DOHH2 (cell line): ENCODE measurements at regions not wholly inside any gene's neighbourhood (a gene's known extent, or its start where the extent isn't known, plus 50 kb on each side); places are given as distances from the start of the nearest gene placed in this dataset.

Experiments
- H3F3A ChIP-seq: fragments of 200-600 bp; sonication (generic), shearing (Covaris generic); 2 replicates; pipeline ENCODE4 v1.6.0; 2016; ENCODE audit warnings: antibody characterized with exemption, mild to moderate bottlenecking; ENCODE audit not compliant: control insufficient read depth, insufficient read depth
- H3K27ac ChIP-seq: fragments of 200-600 bp; sonication (generic); 2 replicates; pipeline ENCODE4 v1.5.1; 2014; ENCODE audit warnings: low read depth, mild to moderate bottlenecking, low read length, moderate library complexity
- H3K27me3 ChIP-seq: fragments of 200-600 bp; sonication (generic); 2 replicates; pipeline ENCODE4 v1.6.1; 2014; ENCODE audit warnings: mild to moderate bottlenecking, low read length, mixed read lengths; ENCODE audit not compliant: control insufficient read depth
- H3K36me3 ChIP-seq: fragments of 200-600 bp; sonication (generic); 2 replicates; pipeline ENCODE4 v1.6.1; 2014; ENCODE audit warnings: mild to moderate bottlenecking, low read length, moderate library complexity, mixed read lengths; ENCODE audit not compliant: control insufficient read depth
- H3K4me1 ChIP-seq: fragments of 200-600 bp; sonication (generic); 2 replicates; pipeline ENCODE4 v1.6.1; 2014; ENCODE audit warnings: mild to moderate bottlenecking, low read length, mixed read lengths; ENCODE audit not compliant: control insufficient read depth
- H3K4me2 ChIP-seq: fragments of 200-600 bp; sonication (generic); 2 replicates; pipeline ENCODE4 v1.6.0; 2014; ENCODE audit warnings: mild to moderate bottlenecking, low read length, moderate library complexity
- H3K4me3 ChIP-seq: fragments of 200-600 bp; sonication (generic); 2 replicates; pipeline ENCODE4 v1.5.1; 2014; ENCODE audit warnings: mild to moderate bottlenecking, low read length, mixed read lengths
- H3K79me2 ChIP-seq: fragments of 200-600 bp; sonication (generic); 2 replicates; pipeline ENCODE4 v1.6.1; 2014; ENCODE audit warnings: mild to moderate bottlenecking, low read length, mixed read lengths; ENCODE audit not compliant: control insufficient read depth
- H3K9me2 ChIP-seq: fragments of 200-600 bp; sonication (generic); replicated peaks from 2 replicates; pipeline ENCODE4 v1.6.1; 2014; ENCODE audit warnings: mild to moderate bottlenecking, low read length, mixed read lengths; ENCODE audit not compliant: control insufficient read depth
- H3K9me3 ChIP-seq: fragments of 200-600 bp; sonication (generic); 2 replicates; pipeline ENCODE4 v1.6.1; 2014; ENCODE audit warnings: antibody characterized with exemption, low read length, mixed read lengths; ENCODE audit not compliant: control insufficient read depth, insufficient read depth
- H4K20me1 ChIP-seq: fragments of 200-600 bp; sonication (generic); 2 replicates; pipeline ENCODE4 v1.6.0; 2014; ENCODE audit warnings: low read depth, mild to moderate bottlenecking, antibody characterized with exemption, low read length, moderate library complexity; ENCODE audit not compliant: control insufficient read depth, insufficient read depth
- CTCF ChIP-seq: fragments of 200-600 bp; sonication (generic); IDR thresholded peaks from one replicate; pipeline ENCODE4 v1.5.1; 2014; ENCODE audit warnings: antibody characterized with exemption, mild to moderate bottlenecking, low read depth, low read length; ENCODE audit not compliant: poor library complexity, severe bottlenecking
- EZH2phosphoT487 ChIP-seq: fragments of 200-600 bp; sonication (generic); IDR thresholded peaks from 2 replicates; pipeline ENCODE4 v1.6.1; 2017; ENCODE audit warnings: borderline replicate concordance, mild to moderate bottlenecking, antibody characterized with exemption, low read length, moderate library complexity, mixed read lengths

- Histone ChIP-seq H3K4me1 (no peaks in the 10 kb centered on the region), H3K4me3 (no peak overlapping the region), H3K4me2 (no peak overlapping the region), H3K9me3 (no peaks in the 10 kb centered on the region), H4K20me1 (no peaks in the 10 kb centered on the region), H3K27ac (no peak overlapping the region), H3K79me2 (no peaks in the 10 kb centered on the region), H3K36me3 (no peaks in the 10 kb centered on the region), H3K27me3 (no peaks in the 10 kb centered on the region), H3K9me2 (no peaks in the 10 kb centered on the region), H3F3A (no peaks in the 10 kb centered on the region)
- TF ChIP-seq EZH2phosphoT487 (no peak), CTCF (no peak)
Observed at GRCh38 chr9:75226403-75227139, 138.3 kb downstream of the OSTF1 start.

GRCh38 chr9:75228893-75229292, 140.6 kb downstream of the OSTF1 start:
- no peaks in the 10 kb centered on the region for H3K27me3 ChIP-seq

DNA sequence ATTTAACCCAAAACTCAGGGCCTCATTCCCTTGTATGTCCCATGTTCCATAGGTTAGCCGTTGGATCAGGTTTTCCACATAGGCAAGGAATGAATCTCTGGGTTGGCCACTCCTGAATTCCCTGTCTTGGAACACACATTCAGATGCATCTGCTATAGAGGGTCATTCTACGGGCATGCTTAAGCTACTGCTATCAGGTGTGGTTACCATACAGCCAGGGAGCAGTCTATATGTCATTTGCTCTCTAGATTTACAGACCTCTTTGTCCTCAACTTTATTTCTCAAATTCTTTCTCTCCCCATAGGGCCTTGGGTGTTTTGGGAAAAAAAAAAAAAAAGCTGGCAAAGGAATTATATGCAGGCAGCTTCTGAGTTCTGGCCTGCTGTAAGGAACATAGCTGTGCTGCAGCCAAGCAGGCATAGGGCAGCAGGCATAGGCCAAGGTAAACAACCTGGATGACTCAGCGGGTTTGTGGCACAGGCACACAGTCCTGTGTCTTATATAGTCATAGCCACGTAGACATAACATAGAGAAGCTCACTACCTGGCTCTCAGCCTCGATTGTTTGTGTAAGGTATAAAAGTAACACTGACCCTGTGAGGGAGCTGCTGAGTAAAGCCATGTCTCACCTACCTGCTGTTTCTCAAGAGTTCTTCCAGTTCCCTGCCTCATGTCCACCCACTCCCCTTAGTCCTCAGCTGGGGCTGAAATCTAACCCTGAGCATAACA, 141.5 kb downstream of the OSTF1 start:
- H3F3A ChIP-seq = no peaks in the 10 kb centered on the region
- no peaks in the 10 kb centered on the region for H3K36me3 ChIP-seq
- H3K27ac ChIP-seq = no peak overlapping the region
- no peak overlapping the region for H3K4me2 ChIP-seq
- TF ChIP-seq CTCF (no peak), EZH2phosphoT487 (no peak)
- H3K9me3 ChIP-seq = no peaks in the 10 kb centered on the region
- no peak overlapping the region for H3K4me3 ChIP-seq
- H4K20me1 ChIP-seq = no peaks in the 10 kb centered on the region
- no peaks in the 10 kb centered on the region for H3K4me1 ChIP-seq
- H3K27me3 ChIP-seq = no peaks in the 10 kb centered on the region
- H3K79me2 ChIP-seq = no peaks in the 10 kb centered on the region
- no peaks in the 10 kb centered on the region for H3K9me2 ChIP-seq

More at GRCh38 chr9:75228893-75229292, 140.6 kb downstream of the OSTF1 start:
- Histone ChIP-seq H3K36me3 (no peaks in the 10 kb centered on the region), H3K79me2 (no peaks in the 10 kb centered on the region), H3K9me2 (no peaks in the 10 kb centered on the region), H3K9me3 (no peaks in the 10 kb centered on the region), H4K20me1 (no peaks in the 10 kb centered on the region), H3F3A (no peaks in the 10 kb centered on the region), H3K4me3 (no peak overlapping the region), H3K4me1 (no peaks in the 10 kb centered on the region), H3K4me2 (no peak overlapping the region), H3K27ac (no peak overlapping the region)
- TF ChIP-seq EZH2phosphoT487 (no peak), CTCF (no peak)
